ENCODE measurements at regions not wholly inside any gene's neighbourhood (a gene's known extent, or its start where the extent isn't known, plus 50 kb on each side); places are given as distances from the start of the nearest gene placed in this dataset.

DNA sequence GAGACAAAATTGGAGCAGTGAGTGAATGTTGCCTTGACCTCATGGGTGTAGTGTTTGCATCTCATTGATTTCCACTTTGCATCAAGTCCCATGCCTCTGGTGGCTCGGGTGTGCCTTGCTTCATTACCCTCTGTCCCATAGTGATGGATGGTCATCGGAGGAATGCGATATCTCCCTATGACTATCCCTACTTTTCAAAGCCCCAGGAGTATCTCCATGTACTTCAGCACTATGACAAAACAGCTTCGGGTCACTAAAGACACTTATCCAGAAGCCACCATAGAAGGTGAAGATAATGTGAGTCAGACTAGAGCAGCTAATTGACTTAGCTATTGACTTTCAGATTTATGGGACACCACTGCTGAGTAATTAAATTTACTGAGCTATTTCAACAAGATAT is 355.1 kb upstream of the CCDC196 start:
- no peak overlapping the region for H3K27ac Mint-ChIP-seq
- H3K27me3 ChIP-seq (ENCODE audit: insufficient read depth) = no peaks in the 10 kb centered on the region
- no peak for ATAC-seq
- H3K4me1 ChIP-seq (ENCODE audit: insufficient read depth) = no peaks in the 10 kb centered on the region
- no peak overlapping the region for H3K4me2 ChIP-seq
- no peaks in the 10 kb centered on the region for H3K36me3 Mint-ChIP-seq (ENCODE audit: low read depth)
- H3K27ac ChIP-seq (ENCODE audit: low read depth) = no peak overlapping the region
- H3K9me3 Mint-ChIP-seq = no peaks in the 10 kb centered on the region
- no peaks in the 10 kb centered on the region for H3F3A ChIP-seq (replicated peaks; ENCODE audit: low read depth)
- peaks cover 2% of the 10 kb centered on the region for H3K27me3 Mint-ChIP-seq (ENCODE audit: insufficient read depth, low read depth, poor library complexity)
- H3K4me3 ChIP-seq = no peak overlapping the region
- no peak overlapping the region for H3K4me3 Mint-ChIP-seq
- no peaks in the 10 kb centered on the region for H3K79me2 ChIP-seq (replicated peaks; ENCODE audit: insufficient read depth)
- H2AFZ ChIP-seq = no peak overlapping the region
- no peaks in the 10 kb centered on the region for H4K20me1 ChIP-seq (replicated peaks; ENCODE audit: insufficient read depth)
- no peaks in the 10 kb centered on the region for H3K36me3 ChIP-seq (ENCODE audit: insufficient read depth)
- H3K4me1 Mint-ChIP-seq = no peaks in the 10 kb centered on the region
- TF ChIP-seq NANOG (IDR thresholded peaks at IDR 0.05; ENCODE audit: borderline replicate concordance) (no peak), CREB1 (CRISPR knock-in tag; IDR thresholded peaks at IDR 0.05; ENCODE audit: low read depth) (no peak), ZNF331 (CRISPR knock-in tag; IDR thresholded peaks at IDR 0.05; ENCODE audit: low read depth) (no peak), ZNF114 (CRISPR knock-in tag; IDR thresholded peaks at IDR 0.05) (no peak), JUNB (IDR thresholded peaks at IDR 0.05; ENCODE audit: unreplicated experiment) (no peak), EZH2 (IDR thresholded peaks at IDR 0.05; ENCODE audit: low read depth, unreplicated experiment) (no peak), POLR2AphosphoS5 (IDR thresholded peaks at IDR 0.05; ENCODE audit: low read depth) (no peak), STAT1 (IDR thresholded peaks at IDR 0.05; ENCODE audit: unreplicated experiment) (no peak), EZH2phosphoT487 (IDR thresholded peaks at IDR 0.05; ENCODE audit: unreplicated experiment) (no peak)
- TF ChIP-seq, protein P1, sequence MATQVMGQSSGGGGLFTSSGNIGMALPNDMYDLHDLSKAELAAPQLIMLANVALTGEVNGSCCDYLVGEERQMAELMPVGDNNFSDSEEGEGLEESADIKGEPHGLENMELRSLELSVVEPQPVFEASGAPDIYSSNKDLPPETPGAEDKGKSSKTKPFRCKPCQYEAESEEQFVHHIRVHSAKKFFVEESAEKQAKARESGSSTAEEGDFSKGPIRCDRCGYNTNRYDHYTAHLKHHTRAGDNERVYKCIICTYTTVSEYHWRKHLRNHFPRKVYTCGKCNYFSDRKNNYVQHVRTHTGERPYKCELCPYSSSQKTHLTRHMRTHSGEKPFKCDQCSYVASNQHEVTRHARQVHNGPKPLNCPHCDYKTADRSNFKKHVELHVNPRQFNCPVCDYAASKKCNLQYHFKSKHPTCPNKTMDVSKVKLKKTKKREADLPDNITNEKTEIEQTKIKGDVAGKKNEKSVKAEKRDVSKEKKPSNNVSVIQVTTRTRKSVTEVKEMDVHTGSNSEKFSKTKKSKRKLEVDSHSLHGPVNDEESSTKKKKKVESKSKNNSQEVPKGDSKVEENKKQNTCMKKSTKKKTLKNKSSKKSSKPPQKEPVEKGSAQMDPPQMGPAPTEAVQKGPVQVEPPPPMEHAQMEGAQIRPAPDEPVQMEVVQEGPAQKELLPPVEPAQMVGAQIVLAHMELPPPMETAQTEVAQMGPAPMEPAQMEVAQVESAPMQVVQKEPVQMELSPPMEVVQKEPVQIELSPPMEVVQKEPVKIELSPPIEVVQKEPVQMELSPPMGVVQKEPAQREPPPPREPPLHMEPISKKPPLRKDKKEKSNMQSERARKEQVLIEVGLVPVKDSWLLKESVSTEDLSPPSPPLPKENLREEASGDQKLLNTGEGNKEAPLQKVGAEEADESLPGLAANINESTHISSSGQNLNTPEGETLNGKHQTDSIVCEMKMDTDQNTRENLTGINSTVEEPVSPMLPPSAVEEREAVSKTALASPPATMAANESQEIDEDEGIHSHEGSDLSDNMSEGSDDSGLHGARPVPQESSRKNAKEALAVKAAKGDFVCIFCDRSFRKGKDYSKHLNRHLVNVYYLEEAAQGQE (IDR thresholded peaks at IDR 0.05; ENCODE audit: unreplicated experiment) = no peak
- TF ChIP-seq, protein P2, sequence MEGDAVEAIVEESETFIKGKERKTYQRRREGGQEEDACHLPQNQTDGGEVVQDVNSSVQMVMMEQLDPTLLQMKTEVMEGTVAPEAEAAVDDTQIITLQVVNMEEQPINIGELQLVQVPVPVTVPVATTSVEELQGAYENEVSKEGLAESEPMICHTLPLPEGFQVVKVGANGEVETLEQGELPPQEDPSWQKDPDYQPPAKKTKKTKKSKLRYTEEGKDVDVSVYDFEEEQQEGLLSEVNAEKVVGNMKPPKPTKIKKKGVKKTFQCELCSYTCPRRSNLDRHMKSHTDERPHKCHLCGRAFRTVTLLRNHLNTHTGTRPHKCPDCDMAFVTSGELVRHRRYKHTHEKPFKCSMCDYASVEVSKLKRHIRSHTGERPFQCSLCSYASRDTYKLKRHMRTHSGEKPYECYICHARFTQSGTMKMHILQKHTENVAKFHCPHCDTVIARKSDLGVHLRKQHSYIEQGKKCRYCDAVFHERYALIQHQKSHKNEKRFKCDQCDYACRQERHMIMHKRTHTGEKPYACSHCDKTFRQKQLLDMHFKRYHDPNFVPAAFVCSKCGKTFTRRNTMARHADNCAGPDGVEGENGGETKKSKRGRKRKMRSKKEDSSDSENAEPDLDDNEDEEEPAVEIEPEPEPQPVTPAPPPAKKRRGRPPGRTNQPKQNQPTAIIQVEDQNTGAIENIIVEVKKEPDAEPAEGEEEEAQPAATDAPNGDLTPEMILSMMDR (conservative IDR thresholded peaks at IDR 0.05; ENCODE audit: low read depth in 2 of 2) = no peak
- TF ChIP-seq, protein P3, sequence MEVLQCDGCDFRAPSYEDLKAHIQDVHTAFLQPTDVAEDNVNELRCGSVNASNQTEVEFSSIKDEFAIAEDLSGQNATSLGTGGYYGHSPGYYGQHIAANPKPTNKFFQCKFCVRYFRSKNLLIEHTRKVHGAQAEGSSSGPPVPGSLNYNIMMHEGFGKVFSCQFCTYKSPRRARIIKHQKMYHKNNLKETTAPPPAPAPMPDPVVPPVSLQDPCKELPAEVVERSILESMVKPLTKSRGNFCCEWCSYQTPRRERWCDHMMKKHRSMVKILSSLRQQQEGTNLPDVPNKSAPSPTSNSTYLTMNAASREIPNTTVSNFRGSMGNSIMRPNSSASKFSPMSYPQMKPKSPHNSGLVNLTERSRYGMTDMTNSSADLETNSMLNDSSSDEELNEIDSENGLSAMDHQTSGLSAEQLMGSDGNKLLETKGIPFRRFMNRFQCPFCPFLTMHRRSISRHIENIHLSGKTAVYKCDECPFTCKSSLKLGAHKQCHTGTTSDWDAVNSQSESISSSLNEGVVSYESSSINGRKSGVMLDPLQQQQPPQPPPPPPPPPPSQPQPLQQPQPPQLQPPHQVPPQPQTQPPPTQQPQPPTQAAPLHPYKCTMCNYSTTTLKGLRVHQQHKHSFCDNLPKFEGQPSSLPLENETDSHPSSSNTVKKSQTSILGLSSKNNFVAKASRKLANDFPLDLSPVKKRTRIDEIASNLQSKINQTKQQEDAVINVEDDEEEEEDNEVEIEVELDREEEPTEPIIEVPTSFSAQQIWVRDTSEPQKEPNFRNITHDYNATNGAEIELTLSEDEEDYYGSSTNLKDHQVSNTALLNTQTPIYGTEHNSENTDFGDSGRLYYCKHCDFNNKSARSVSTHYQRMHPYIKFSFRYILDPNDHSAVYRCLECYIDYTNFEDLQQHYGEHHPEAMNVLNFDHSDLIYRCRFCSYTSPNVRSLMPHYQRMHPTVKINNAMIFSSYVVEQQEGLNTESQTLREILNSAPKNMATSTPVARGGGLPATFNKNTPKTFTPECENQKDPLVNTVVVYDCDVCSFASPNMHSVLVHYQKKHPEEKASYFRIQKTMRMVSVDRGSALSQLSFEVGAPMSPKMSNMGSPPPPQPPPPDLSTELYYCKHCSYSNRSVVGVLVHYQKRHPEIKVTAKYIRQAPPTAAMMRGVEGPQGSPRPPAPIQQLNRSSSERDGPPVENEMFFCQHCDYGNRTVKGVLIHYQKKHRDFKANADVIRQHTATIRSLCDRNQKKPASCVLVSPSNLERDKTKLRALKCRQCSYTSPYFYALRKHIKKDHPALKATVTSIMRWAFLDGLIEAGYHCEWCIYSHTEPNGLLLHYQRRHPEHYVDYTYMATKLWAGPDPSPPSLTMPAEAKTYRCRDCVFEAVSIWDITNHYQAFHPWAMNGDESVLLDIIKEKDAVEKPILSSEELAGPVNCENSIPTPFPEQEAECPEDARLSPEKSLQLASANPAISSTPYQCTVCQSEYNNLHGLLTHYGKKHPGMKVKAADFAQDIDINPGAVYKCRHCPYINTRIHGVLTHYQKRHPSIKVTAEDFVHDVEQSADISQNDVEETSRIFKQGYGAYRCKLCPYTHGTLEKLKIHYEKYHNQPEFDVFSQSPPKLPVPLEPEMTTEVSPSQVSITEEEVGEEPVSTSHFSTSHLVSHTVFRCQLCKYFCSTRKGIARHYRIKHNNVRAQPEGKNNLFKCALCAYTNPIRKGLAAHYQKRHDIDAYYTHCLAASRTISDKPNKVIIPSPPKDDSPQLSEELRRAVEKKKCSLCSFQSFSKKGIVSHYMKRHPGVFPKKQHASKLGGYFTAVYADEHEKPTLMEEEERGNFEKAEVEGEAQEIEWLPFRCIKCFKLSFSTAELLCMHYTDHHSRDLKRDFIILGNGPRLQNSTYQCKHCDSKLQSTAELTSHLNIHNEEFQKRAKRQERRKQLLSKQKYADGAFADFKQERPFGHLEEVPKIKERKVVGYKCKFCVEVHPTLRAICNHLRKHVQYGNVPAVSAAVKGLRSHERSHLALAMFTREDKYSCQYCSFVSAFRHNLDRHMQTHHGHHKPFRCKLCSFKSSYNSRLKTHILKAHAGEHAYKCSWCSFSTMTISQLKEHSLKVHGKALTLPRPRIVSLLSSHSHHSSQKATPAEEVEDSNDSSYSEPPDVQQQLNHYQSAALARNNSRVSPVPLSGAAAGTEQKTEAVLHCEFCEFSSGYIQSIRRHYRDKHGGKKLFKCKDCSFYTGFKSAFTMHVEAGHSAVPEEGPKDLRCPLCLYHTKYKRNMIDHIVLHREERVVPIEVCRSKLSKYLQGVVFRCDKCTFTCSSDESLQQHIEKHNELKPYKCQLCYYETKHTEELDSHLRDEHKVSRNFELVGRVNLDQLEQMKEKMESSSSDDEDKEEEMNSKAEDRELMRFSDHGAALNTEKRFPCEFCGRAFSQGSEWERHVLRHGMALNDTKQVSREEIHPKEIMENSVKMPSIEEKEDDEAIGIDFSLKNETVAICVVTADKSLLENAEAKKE (CRISPR knock-in tag; IDR thresholded peaks at IDR 0.05) = no peak
- TF ChIP-seq, protein P4, sequence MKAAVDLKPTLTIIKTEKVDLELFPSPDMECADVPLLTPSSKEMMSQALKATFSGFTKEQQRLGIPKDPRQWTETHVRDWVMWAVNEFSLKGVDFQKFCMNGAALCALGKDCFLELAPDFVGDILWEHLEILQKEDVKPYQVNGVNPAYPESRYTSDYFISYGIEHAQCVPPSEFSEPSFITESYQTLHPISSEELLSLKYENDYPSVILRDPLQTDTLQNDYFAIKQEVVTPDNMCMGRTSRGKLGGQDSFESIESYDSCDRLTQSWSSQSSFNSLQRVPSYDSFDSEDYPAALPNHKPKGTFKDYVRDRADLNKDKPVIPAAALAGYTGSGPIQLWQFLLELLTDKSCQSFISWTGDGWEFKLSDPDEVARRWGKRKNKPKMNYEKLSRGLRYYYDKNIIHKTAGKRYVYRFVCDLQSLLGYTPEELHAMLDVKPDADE (IDR thresholded peaks at IDR 0.05) = no peak
- no peaks in the 10 kb centered on the region; the same call in 1 of the 2 replicates for H3K9me2 ChIP-seq (ENCODE audit: insufficient read depth)
- DNase-seq (ENCODE audit: low spot score) = no peak
